HG02763 (cell line): ENCODE measurements at regions not wholly inside any gene's neighbourhood (a gene's known extent, or its start where the extent isn't known, plus 50 kb on each side); places are given as distances from the start of the nearest gene placed in this dataset.
A peak's percentile ranks its signal among the peaks of the same experiment; 100 is the strongest.
"Not testable (repeated sequence)": the region's sequence is repeated elsewhere in the genome, so short reads cannot be mapped to it uniquely, and the experiment has no call there.

ENCODE experiments used
- ATAC-seq: cut with Tn5 transposase; IDR thresholded peaks from one replicate; pipeline ENCODE4 v1.9.1; 2021; ENCODE audit warnings: mild to moderate bottlenecking, moderate library complexity; ENCODE audit not compliant: unreplicated experiment

DNA sequence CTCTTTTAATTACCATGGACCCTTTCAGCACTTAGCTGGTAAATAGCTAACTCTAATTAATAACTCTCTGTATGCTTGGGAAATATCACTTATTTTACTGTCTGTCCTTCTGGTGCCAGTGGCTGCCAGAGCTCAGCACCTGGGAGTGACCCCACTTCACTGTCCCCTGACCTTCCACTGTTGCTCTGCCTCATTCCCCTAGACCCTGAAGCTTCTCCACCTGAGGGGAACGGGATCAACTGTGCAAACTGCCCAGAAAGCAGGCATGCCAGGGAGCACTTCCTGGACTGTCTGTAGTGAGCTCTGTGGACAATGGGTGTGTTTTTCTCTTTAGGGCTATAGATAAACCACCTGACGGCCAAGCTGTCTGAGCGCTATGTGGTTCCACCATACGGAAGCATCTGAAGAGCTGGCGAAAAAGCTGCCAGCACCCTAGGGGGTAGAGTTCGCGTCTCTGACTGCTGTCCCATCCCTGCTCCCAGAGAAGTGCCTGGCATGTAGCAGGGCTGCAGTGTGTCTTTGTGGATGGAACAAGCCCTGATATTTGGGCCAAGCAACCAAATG lies 106.3 kb upstream of the FOXA2 start:
- no peak for ATAC-seq

GRCh38 chr20:22691369-22692118 lies 107.2 kb upstream of the FOXA2 start:
- ATAC-seq = peak; percentile 63

DNA sequence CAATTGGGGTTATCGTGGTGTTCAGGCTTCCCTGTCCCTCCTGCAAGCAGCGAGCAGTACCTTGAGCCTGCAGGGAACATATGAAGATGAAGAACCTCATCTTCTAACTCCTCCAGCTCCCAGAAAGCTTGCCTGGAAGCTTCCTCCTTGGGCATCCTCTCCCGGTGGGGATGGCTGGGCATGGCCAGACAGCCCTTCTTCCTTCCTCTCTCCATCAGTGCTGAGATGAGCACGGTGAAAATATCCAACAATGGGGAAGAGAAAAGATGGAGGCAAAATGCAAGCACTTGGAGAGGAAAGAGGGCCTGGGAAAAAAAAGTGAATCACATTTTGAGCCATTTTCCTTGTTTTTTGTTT lies 107.7 kb upstream of the FOXA2 start:
- ATAC-seq = no peak

DNA sequence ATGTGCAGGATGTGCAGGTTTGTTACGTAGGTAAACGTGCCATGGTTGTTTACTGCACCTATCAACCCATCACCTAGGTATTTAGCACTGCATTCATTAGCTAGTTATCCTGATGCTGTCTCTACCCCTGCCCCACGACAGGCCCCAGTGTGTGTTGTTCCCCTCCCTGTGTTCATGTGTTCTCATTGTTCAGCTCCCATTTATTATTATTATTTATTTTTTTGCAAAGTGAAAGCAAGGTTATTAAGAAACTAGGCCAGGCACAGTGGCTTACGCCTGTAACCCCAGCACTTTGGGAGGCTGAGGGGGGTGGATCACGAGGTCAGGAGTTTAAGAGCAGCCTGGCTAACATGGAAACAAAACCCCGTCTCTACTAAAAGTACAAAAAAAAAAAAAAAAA lies 108.2 kb upstream of the FOXA2 start:
- not testable (repeated sequence) for ATAC-seq

- no peak for ATAC-seq
Measured at GRCh38 chr20:22696759-22697158, 112.4 kb upstream of the FOXA2 start.

- no peak for ATAC-seq
Measured at GRCh38 chr20:22698259-22698842, 114.0 kb upstream of the FOXA2 start.

GRCh38 chr20:22699396-22699795 lies 115.0 kb upstream of the FOXA2 start:
- ATAC-seq = no peak

- ATAC-seq = no peak
Measured at GRCh38 chr20:22700367-22700766, 116.0 kb upstream of the FOXA2 start.

- no peak for ATAC-seq
Measured at GRCh38 chr20:22701679-22702308, 117.4 kb upstream of the FOXA2 start.

DNA sequence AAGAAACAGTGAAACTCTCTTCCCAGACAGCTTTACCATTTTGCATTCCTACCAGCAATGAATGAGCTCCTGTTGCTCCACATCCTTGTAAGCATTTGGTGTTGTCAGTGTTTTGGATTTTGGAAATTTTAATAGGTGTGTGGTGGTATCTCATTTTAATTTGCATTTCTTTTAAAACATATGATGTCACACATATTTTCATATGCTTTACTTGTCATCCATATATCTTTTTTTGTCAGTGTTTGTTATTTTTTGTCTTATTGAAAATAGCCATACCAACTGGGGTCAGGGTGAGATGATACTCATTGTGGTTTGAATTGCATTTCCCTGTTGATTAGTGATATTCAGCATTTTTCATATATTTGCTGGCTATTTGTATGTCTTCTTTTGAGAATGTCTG lies 119.5 kb upstream of the FOXA2 start:
- no peak for ATAC-seq

GRCh38 chr20:22711971-22712755 lies 127.8 kb upstream of the FOXA2 start:
- ATAC-seq = no peak

- no peak for ATAC-seq
Measured at GRCh38 chr20:22716821-22717351, 132.5 kb upstream of the FOXA2 start.

- ATAC-seq = no peak
Measured at GRCh38 chr20:22717466-22717865, 133.1 kb upstream of the FOXA2 start.

- no peak for ATAC-seq
Measured at GRCh38 chr20:22719167-22719591, 134.8 kb upstream of the FOXA2 start.

DNA sequence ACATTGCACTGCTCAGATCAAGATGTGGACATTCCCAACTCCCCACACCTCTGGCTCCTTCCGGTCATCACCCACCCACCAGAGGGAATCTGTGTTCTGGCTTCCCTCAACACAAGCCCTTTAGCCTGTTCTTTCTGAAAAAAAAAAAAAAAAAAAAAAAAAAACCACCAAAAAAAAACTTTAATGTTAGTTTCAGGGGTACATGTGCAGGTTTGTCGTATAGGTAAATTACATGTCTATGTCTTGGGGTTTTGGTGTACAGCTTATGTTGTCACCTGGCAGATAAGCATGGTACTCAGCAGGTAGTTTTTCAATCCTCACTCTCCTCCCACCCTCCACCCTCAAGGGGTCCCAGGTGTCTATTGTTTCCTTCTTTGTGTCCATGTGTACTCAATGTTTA lies 135.8 kb upstream of the FOXA2 start:
- no peak for ATAC-seq

- ATAC-seq = no peak
Measured at GRCh38 chr20:22722811-22723210, 138.4 kb upstream of the FOXA2 start.

DNA sequence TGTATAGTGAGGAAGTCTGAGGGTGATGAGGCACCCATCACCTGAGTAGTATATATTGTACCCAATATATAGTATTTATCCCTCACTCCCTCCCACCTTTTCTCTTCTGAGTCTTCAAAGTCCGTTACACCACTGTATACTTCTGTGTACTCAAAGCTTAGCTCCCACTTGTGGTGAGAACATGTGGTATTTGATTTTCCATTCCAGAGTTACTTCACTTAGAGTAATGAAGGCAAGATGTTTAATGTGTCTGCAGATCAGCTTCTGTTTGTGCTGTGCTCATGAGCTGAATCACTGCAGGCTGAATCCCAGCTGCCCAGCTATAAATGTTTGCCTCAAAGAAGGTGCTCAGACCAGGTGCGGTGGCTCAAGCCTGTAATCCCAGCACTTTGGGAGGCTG lies 139.3 kb upstream of the FOXA2 start:
- ATAC-seq = no peak

- ATAC-seq = no peak
Measured at GRCh38 chr20:22728146-22728745, 143.9 kb upstream of the FOXA2 start.

- no peak for ATAC-seq
Measured at GRCh38 chr20:22729180-22729579, 144.8 kb upstream of the FOXA2 start.

- no peak for ATAC-seq
Measured at GRCh38 chr20:22729616-22730236, 145.4 kb upstream of the FOXA2 start.
